ENCODE measurements at regions not wholly inside any gene's neighbourhood (a gene's known extent, or its start where the extent isn't known, plus 50 kb on each side); places are given as distances from the start of the nearest gene placed in this dataset.

- intact Hi-C loops (cut with DNase I): no loop called here
- DNase-seq (no peak), ATAC-seq (no peak)
- Histone ChIP-seq H3K4me1 (no peaks in the 10 kb centered on the region), H3K36me3 (no peaks in the 10 kb centered on the region), H3K27ac (no peak overlapping the region), H3K4me3 (no peak overlapping the region), H3K9me3 (no peaks in the 10 kb centered on the region), H3K27me3 (ENCODE audit: low read depth) (no peaks in the 10 kb centered on the region)
- TF ChIP-seq, protein P1, sequence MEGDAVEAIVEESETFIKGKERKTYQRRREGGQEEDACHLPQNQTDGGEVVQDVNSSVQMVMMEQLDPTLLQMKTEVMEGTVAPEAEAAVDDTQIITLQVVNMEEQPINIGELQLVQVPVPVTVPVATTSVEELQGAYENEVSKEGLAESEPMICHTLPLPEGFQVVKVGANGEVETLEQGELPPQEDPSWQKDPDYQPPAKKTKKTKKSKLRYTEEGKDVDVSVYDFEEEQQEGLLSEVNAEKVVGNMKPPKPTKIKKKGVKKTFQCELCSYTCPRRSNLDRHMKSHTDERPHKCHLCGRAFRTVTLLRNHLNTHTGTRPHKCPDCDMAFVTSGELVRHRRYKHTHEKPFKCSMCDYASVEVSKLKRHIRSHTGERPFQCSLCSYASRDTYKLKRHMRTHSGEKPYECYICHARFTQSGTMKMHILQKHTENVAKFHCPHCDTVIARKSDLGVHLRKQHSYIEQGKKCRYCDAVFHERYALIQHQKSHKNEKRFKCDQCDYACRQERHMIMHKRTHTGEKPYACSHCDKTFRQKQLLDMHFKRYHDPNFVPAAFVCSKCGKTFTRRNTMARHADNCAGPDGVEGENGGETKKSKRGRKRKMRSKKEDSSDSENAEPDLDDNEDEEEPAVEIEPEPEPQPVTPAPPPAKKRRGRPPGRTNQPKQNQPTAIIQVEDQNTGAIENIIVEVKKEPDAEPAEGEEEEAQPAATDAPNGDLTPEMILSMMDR (IDR thresholded peaks at IDR 0.05): no peak
Observed at GRCh38 chr12:94717108-94717507, 66.8 kb upstream of the TMCC3 start.

DNA sequence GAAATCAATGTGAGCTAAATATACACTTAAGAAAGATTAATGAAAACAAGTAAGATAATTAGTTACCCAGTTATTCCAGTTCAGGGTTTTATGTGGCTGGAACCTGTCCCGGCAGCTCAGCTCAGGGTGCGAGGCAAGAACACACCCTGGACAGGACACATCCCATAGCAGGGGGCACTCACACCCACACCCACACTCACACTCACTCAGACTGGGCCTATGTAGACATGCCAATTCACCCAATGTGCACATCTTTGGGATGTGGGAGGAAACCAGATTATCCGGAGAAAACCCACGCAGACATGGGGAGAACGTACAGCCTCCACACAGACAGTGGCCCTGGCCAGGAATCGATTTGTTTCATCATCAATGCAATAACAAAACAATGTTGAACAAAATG is 66.0 kb upstream of the TMCC3 start:
- DNase-seq (no peak), ATAC-seq (no peak)
- no peaks in the 10 kb centered on the region for H3K27me3 ChIP-seq (ENCODE audit: low read depth)
- H3K36me3 ChIP-seq: no peaks in the 10 kb centered on the region
- no peaks in the 10 kb centered on the region for H3K9me3 ChIP-seq
- no peak overlapping the region for H3K4me3 ChIP-seq
- TF ChIP-seq, protein P1 (IDR thresholded peaks at IDR 0.05): no peak
- H3K27ac ChIP-seq: no peak overlapping the region
- H3K4me1 ChIP-seq: no peaks in the 10 kb centered on the region
- intact Hi-C loops (cut with DNase I): no loop called here

DNA sequence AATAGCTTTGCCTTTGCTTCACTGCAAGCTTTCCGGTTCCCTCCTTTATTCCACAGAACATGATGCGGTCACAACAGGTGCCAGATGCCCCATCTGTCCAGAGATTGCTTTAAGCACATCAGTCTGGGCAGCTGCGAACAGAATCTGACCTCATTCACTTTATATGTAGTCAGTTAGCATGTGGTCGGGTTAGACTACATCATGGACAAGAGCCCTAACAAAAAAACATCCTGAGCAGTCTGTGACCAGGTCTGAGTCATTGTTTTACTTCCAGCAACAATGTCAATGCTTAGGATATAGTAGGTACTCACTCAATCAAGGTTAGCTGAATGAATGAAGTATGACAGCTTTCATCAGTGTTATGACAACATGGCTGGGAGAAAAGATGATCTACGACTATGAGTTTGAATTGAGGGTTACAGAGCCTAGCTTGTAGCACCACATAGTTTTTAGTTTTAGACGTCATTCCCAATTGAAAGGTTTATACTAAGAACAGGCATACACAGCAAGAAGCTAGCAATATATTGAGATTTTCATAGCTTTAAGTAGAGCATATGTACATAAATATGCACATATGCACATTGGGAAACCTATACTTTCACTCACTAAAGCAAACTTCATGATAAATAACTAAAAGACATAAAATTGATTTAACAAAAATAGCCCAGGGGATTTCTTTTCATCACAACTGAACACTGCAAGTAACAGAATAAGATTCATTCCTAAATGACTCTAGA is 64.2 kb upstream of the TMCC3 start:
- H3K27me3 ChIP-seq (ENCODE audit: low read depth): no peaks in the 10 kb centered on the region
- intact Hi-C loops (cut with DNase I): no loop called here
- H3K4me3 ChIP-seq: no peak overlapping the region
- no peak for DNase-seq
- H3K9me3 ChIP-seq: no peaks in the 10 kb centered on the region
- H3K27ac ChIP-seq: no peak overlapping the region
- no peaks in the 10 kb centered on the region for H3K36me3 ChIP-seq
- TF ChIP-seq, protein P1 (IDR thresholded peaks at IDR 0.05): no peak
- H3K4me1 ChIP-seq: no peaks in the 10 kb centered on the region
- ATAC-seq: no peak

DNA sequence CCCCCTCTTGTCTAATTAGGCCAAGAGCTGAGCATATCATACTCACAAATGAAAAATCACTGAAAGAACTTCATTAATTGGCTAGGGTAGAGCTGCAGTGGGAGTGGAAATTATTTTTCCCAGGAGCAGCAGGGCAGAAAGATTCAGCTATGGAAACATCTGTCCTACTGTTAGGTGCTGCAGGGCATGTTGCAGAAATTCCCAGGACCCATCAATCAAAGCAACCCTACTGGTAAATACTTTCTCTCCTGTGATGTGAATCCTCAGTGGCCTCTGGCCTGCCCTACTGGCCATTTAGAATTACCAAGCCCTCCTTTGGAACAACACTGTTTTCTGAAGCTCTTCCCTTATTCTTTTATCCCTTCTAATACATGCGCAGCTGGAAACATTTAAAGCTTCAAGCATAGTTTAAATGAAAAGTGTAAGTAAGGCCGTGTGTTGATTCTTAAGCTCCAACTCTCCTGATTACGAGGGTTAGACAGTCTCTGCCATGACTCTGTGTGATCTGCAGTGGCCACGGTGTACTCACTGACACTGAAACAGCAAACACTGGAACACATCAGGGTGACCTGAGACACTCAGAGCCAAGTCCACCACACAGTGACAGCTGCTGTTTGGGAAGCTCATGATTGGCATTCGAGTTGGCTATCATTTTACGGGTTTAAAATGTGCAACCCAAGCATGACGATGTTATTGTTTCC is 62.6 kb upstream of the TMCC3 start:
- TF ChIP-seq, protein P1 (IDR thresholded peaks at IDR 0.05): no peak
- Histone ChIP-seq H3K4me1 (no peaks in the 10 kb centered on the region), H3K27me3 (ENCODE audit: low read depth) (no peaks in the 10 kb centered on the region), H3K36me3 (no peaks in the 10 kb centered on the region), H3K27ac (no peak overlapping the region), H3K4me3 (no peak overlapping the region), H3K9me3 (no peaks in the 10 kb centered on the region)
- DNase-seq (no peak), ATAC-seq (no peak)
- intact Hi-C loops (cut with DNase I): no loop called here

DNA sequence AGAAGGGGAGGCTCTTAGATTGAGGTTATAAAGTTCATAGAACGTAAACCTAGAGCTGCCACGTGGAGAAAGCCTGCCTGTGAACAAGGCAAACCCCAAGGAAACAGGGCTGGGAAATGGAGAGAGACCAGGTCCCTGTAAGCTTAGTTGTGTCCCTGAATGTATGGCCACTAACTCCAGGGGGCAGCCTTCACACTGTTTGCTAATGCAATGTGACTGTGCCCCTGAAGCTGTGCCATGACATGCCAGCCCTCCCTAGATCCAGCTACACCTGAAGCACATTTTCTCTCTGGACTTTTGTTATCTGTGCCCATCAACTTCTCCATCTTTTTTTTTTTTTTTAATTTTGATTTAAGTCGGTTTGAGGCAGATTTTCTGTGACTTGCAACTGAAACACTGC is 60.6 kb upstream of the TMCC3 start:
- no peak overlapping the region for H3K27ac ChIP-seq
- H3K36me3 ChIP-seq: no peaks in the 10 kb centered on the region
- intact Hi-C loops (cut with DNase I): no loop called here
- no peak overlapping the region for H3K4me3 ChIP-seq
- H3K9me3 ChIP-seq: no peaks in the 10 kb centered on the region
- H3K27me3 ChIP-seq (ENCODE audit: low read depth): no peaks in the 10 kb centered on the region
- TF ChIP-seq, protein P1 (IDR thresholded peaks at IDR 0.05): peak; percentile 25
- ATAC-seq: peak in 1 of 2 donors; percentile 56
- no peak for DNase-seq
- peaks cover 8% of the 10 kb centered on the region for H3K4me1 ChIP-seq

Data from lower lobe of right lung (tissue), 2 donors.